ENCODE measurements at regions not wholly inside any gene's neighbourhood (a gene's known extent, or its start where the extent isn't known, plus 50 kb on each side); places are given as distances from the start of the nearest gene placed in this dataset.

- 66 to 88% (median 71%) methylated on average over 3 of the region's 3 CpGs for WGBS, 5 donors
- Histone ChIP-seq H3K4me1 (no peaks in the 10 kb centered on the region), H3K4me3 (no peak overlapping the region), H3K36me3 (no peaks in the 10 kb centered on the region), H3K27me3 (no peaks in the 10 kb centered on the region), H3K9me3 (no peaks in the 10 kb centered on the region), H3K27ac (no peak overlapping the region)
- no peak for DNase-seq
- TF ChIP-seq POLR2AphosphoS5 (IDR thresholded peaks at IDR 0.05) (no peak), POLR2A (IDR thresholded peaks at IDR 0.05) (no peak), CTCF (IDR thresholded peaks at IDR 0.05) (no peak), EP300 (IDR thresholded peaks at IDR 0.05) (no peak)
- intact Hi-C loops (cut with DNase I; ENCODE audit: low total_unique reads), result no loop called here
Measured at GRCh38 chr18:51953521-51953920, 386.5 kb upstream of the DCC start.

GRCh38 chr18:51955136-51955535 is 384.9 kb upstream of the DCC start:
- TF ChIP-seq EP300 (IDR thresholded peaks at IDR 0.05) (no peak), POLR2AphosphoS5 (IDR thresholded peaks at IDR 0.05) (no peak), CTCF (IDR thresholded peaks at IDR 0.05) (no peak), POLR2A (IDR thresholded peaks at IDR 0.05) (no peak)
- no peak for DNase-seq
- intact Hi-C loops (cut with DNase I; ENCODE audit: low total_unique reads), result no loop called here
- no peak overlapping the region for H3K27ac ChIP-seq
- WGBS, 5 donors, result 64 to 87% (median 78%) methylated on average over 6 of the region's 6 CpGs
- no peak overlapping the region for H3K4me3 ChIP-seq
- H3K4me1 ChIP-seq, result no peaks in the 10 kb centered on the region
- H3K9me3 ChIP-seq, result no peaks in the 10 kb centered on the region
- no peaks in the 10 kb centered on the region for H3K27me3 ChIP-seq
- no peaks in the 10 kb centered on the region for H3K36me3 ChIP-seq

- intact Hi-C loops (cut with DNase I; ENCODE audit: low total_unique reads), result no loop called here
- H3K4me3 ChIP-seq, result no peak overlapping the region
- 75 to 85% (median 79%) methylated on average over 4 of the region's 4 CpGs for WGBS, 5 donors
- no peaks in the 10 kb centered on the region for H3K36me3 ChIP-seq
- DNase-seq, result no peak
- H3K27me3 ChIP-seq, result no peaks in the 10 kb centered on the region
- H3K27ac ChIP-seq, result no peak overlapping the region
- H3K4me1 ChIP-seq, result no peaks in the 10 kb centered on the region
- H3K9me3 ChIP-seq, result no peaks in the 10 kb centered on the region
- no peak for TF ChIP-seq CTCF (IDR thresholded peaks at IDR 0.05)
- no peak for TF ChIP-seq EP300 (IDR thresholded peaks at IDR 0.05)
- TF ChIP-seq POLR2A (IDR thresholded peaks at IDR 0.05), result no peak
- no peak for TF ChIP-seq POLR2AphosphoS5 (IDR thresholded peaks at IDR 0.05)
Measured at GRCh38 chr18:51957001-51957400, 383.0 kb upstream of the DCC start.

- TF ChIP-seq POLR2AphosphoS5 (IDR thresholded peaks at IDR 0.05) (no peak), CTCF (IDR thresholded peaks at IDR 0.05) (no peak), EP300 (IDR thresholded peaks at IDR 0.05) (no peak), POLR2A (IDR thresholded peaks at IDR 0.05) (no peak)
- intact Hi-C loops (cut with DNase I; ENCODE audit: low total_unique reads), result no loop called here
- H3K4me1 ChIP-seq, result no peaks in the 10 kb centered on the region
Measured at GRCh38 chr18:51980101-51980500, 359.9 kb upstream of the DCC start.

More at GRCh38 chr18:51980101-51980500, 359.9 kb upstream of the DCC start:
- no peaks in the 10 kb centered on the region for H3K9me3 ChIP-seq
- no peak overlapping the region for H3K27ac ChIP-seq
- H3K4me3 ChIP-seq, result no peak overlapping the region
- DNase-seq, result no peak
- 66 to 75% (median 71%) methylated on average over 3 of the region's 3 CpGs for WGBS, 5 donors
- H3K27me3 ChIP-seq, result no peaks in the 10 kb centered on the region
- no peaks in the 10 kb centered on the region for H3K36me3 ChIP-seq

Data from stomach (tissue), 8 donors.